KMS-11 (cell line): ENCODE measurements at regions not wholly inside any gene's neighbourhood (a gene's known extent, or its start where the extent isn't known, plus 50 kb on each side); places are given as distances from the start of the nearest gene placed in this dataset.

Experiments
- H2AFZ ChIP-seq: fragments of 200-600 bp; sonication (generic); 2 replicates; pipeline ENCODE4 v1.6.1; 2016; ENCODE audit warnings: antibody characterized with exemption, mixed run types, low read depth
- H3K27ac ChIP-seq: fragments of 200-600 bp; sonication (generic); 2 replicates; pipeline ENCODE4 v1.6.1; 2016; ENCODE audit warnings: mild to moderate bottlenecking, mixed run types
- H3K27me3 ChIP-seq: fragments of 200-600 bp; sonication (generic); 2 replicates; pipeline ENCODE4 v1.6.1; 2017; ENCODE audit warnings: mild to moderate bottlenecking, low read depth, mixed run types, moderate library complexity; ENCODE audit not compliant: insufficient read depth
- H3K36me3 ChIP-seq: fragments of 200-600 bp; sonication (generic); 2 replicates; pipeline ENCODE4 v1.6.1; 2017; ENCODE audit warnings: mild to moderate bottlenecking, mixed run types; ENCODE audit not compliant: insufficient read depth
- H3K4me1 ChIP-seq: fragments of 200-600 bp; sonication (generic); 2 replicates; pipeline ENCODE4 v1.6.1; 2016; ENCODE audit warnings: mild to moderate bottlenecking, low read depth, mixed run types; ENCODE audit not compliant: poor library complexity, severe bottlenecking
- H3K4me2 ChIP-seq: fragments of 200-600 bp; sonication (generic); 2 replicates; pipeline ENCODE4 v1.7.0; 2016; ENCODE audit warnings: mild to moderate bottlenecking, mixed run types
- H3K4me3 ChIP-seq: fragments of 200-600 bp; sonication (generic); IDR thresholded peaks from 2 replicates; pipeline ENCODE4 v1.6.1; 2017; ENCODE audit warnings: low read depth, low read length, mixed read lengths; ENCODE audit not compliant: insufficient read depth
- H3K79me2 ChIP-seq: fragments of 200-600 bp; sonication (generic); 2 replicates; pipeline ENCODE4 v1.6.1; 2016; ENCODE audit warnings: low read depth, mixed run types; ENCODE audit not compliant: insufficient read depth
- H3K9ac ChIP-seq: fragments of 200-600 bp; sonication (generic); 2 replicates; pipeline ENCODE4 v1.6.1; 2016; ENCODE audit warnings: mild to moderate bottlenecking, mixed run types
- H4K20me1 ChIP-seq: fragments of 200-600 bp; sonication (generic); 2 replicates; pipeline ENCODE4 v1.6.1; 2016; ENCODE audit warnings: mild to moderate bottlenecking, mixed run types; ENCODE audit not compliant: insufficient read depth
- CTCF ChIP-seq: fragments of 200-600 bp; sonication (generic); conservative IDR thresholded peaks from 2 replicates; pipeline ENCODE4 v1.6.1; 2017; ENCODE audit warnings: low read depth, mild to moderate bottlenecking, antibody characterized with exemption, low read length, moderate library complexity, mixed read lengths

- H3K4me2 ChIP-seq: no peak overlapping the region
- no peak overlapping the region for H3K9ac ChIP-seq
- H2AFZ ChIP-seq: no peak overlapping the region
- no peaks in the 10 kb centered on the region for H3K79me2 ChIP-seq
- H3K27ac ChIP-seq: no peak overlapping the region
- H3K27me3 ChIP-seq: no peaks in the 10 kb centered on the region
- H3K4me3 ChIP-seq: no peak overlapping the region
- no peak for TF ChIP-seq CTCF
- no peaks in the 10 kb centered on the region for H4K20me1 ChIP-seq
- H3K4me1 ChIP-seq: no peaks in the 10 kb centered on the region
- no peaks in the 10 kb centered on the region for H3K36me3 ChIP-seq
These were observed 169.3 kb upstream of the IFNG-AS1 start for GRCh38 chr12:67819902-67820301.

DNA sequence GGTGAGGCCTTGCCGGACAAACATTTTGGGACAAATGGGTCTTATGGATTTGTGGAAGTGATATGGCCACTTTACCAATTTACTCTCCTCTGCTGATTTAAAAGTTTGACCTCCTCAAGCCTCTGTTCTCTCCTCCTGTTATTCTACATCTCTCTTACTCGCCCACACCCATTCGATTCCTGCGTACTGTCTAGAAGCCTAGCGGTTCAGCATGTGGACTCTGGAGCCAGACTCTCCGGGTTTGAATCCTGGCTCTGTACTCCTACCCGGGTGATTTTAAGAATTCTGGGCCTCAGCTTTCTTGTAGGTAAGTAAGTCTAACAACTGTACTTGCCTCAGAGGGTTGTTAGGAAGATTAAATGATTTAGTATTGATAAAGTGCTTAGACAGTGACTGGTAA lies 168.6 kb upstream of the IFNG-AS1 start:
- Histone ChIP-seq H3K4me2 (no peak overlapping the region), H4K20me1 (no peaks in the 10 kb centered on the region), H2AFZ (no peak overlapping the region), H3K27me3 (no peaks in the 10 kb centered on the region), H3K79me2 (no peaks in the 10 kb centered on the region), H3K9ac (no peak overlapping the region), H3K4me3 (no peak overlapping the region), H3K27ac (no peak overlapping the region), H3K36me3 (no peaks in the 10 kb centered on the region), H3K4me1 (no peaks in the 10 kb centered on the region)
- TF ChIP-seq CTCF: no peak

DNA sequence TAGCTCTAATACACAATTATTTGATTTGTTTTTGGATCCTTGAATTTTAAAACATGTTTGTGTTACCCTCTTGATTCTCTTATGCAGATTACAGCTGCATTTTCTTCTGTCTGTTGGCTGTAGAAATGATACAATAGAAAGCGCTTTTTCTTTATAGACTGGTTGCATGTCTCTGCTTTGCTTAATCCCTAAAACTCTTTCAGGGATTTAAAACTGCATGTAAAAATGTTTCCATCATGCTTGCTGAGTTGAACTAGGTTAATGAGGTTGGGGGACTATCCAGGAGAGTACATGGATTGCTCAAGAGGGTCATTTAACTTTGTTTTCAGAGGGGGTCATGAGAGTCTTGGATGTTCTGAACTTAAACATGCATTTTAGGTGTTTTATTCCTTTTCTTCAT lies 166.4 kb upstream of the IFNG-AS1 start:
- no peaks in the 10 kb centered on the region for H3K27me3 ChIP-seq
- no peak overlapping the region for H3K4me3 ChIP-seq
- H4K20me1 ChIP-seq: no peaks in the 10 kb centered on the region
- no peak for TF ChIP-seq CTCF
- H3K9ac ChIP-seq: no peak overlapping the region
- H3K4me2 ChIP-seq: no peak overlapping the region
- H3K27ac ChIP-seq: no peak overlapping the region
- no peak overlapping the region for H2AFZ ChIP-seq
- H3K36me3 ChIP-seq: no peaks in the 10 kb centered on the region
- H3K4me1 ChIP-seq: no peaks in the 10 kb centered on the region
- H3K79me2 ChIP-seq: no peaks in the 10 kb centered on the region

- Histone ChIP-seq H3K27me3 (no peaks in the 10 kb centered on the region), H3K27ac (no peak overlapping the region), H3K9ac (no peak overlapping the region), H3K4me1 (no peaks in the 10 kb centered on the region), H3K4me3 (no peak overlapping the region), H3K36me3 (no peaks in the 10 kb centered on the region), H3K79me2 (no peaks in the 10 kb centered on the region), H2AFZ (no peak overlapping the region), H3K4me2 (no peak overlapping the region), H4K20me1 (no peaks in the 10 kb centered on the region)
- no peak for TF ChIP-seq CTCF
These were observed 163.1 kb upstream of the IFNG-AS1 start for GRCh38 chr12:67826148-67826547.
